GM23338 (cell line): ENCODE measurements at regions not wholly inside any gene's neighbourhood (a gene's known extent, or its start where the extent isn't known, plus 50 kb on each side); places are given as distances from the start of the nearest gene placed in this dataset.

Experiments
- ATAC-seq: fragments of 200-7000 bp; cut with Tn5 transposase; 3 replicates; pipeline ENCODE4 v1.9.1; 2020
- DNase-seq: peaks from one replicate; pipeline ENCODE4 v3.0.0-alpha.2; 2015; ENCODE audit warnings: low spot score
- H2AFZ ChIP-seq: fragments of 200-600 bp; sonication (generic); 2 replicates; pipeline ENCODE4 v1.8.0; 2016; ENCODE audit warnings: antibody characterized with exemption, mild to moderate bottlenecking, moderate library complexity
- H3F3A ChIP-seq: fragments of 200-600 bp; sonication (generic); replicated peaks from 2 replicates; pipeline ENCODE4 v1.8.0; 2017; ENCODE audit warnings: antibody characterized with exemption, mixed run types, low read depth
- H3K27ac ChIP-seq: fragments of 200-600 bp; sonication (generic); 2 replicates; pipeline ENCODE4 v1.6.1; 2016; ENCODE audit warnings: low read depth
- H3K27me3 ChIP-seq: fragments of 200-600 bp; sonication (generic); 2 replicates; pipeline ENCODE4 v1.8.0; 2016; ENCODE audit warnings: mild to moderate bottlenecking, mixed run types, moderate library complexity; ENCODE audit not compliant: insufficient read depth
- H3K36me3 ChIP-seq: fragments of 200-600 bp; sonication (generic); 2 replicates; pipeline ENCODE4 v1.8.0; 2016; ENCODE audit warnings: mild to moderate bottlenecking; ENCODE audit not compliant: insufficient read depth
- H3K4me1 ChIP-seq: fragments of 200-600 bp; sonication (generic); 2 replicates; pipeline ENCODE4 v1.8.0; 2016; ENCODE audit warnings: mild to moderate bottlenecking, moderate library complexity; ENCODE audit not compliant: insufficient read depth
- H3K4me2 ChIP-seq: fragments of 200-600 bp; sonication (generic); 2 replicates; pipeline ENCODE4 v1.7.1; 2017; ENCODE audit warnings: mixed run types
- H3K4me3 ChIP-seq: fragments of 200-600 bp; sonication (generic); 2 replicates; pipeline ENCODE4 v1.6.1; 2016; ENCODE audit warnings: mixed run types
- H3K79me2 ChIP-seq: fragments of 200-600 bp; sonication (generic); replicated peaks from 2 replicates; pipeline ENCODE4 v1.8.0; 2017; ENCODE audit warnings: mild to moderate bottlenecking; ENCODE audit not compliant: insufficient read depth
- H3K9me2 ChIP-seq: fragments of 200-600 bp; sonication (generic); 2 replicates; pipeline ENCODE4 v1.8.0; 2017; ENCODE audit not compliant: insufficient read depth
- H4K20me1 ChIP-seq: fragments of 200-600 bp; sonication (generic); replicated peaks from 2 replicates; pipeline ENCODE4 v1.8.0; 2017; ENCODE audit warnings: mild to moderate bottlenecking; ENCODE audit not compliant: insufficient read depth
- H3K27ac Mint-ChIP-seq: 2 replicates; pipeline ENCODE4 v1.8.0; 2020; ENCODE audit warnings: inconsistent platforms, mild to moderate bottlenecking, moderate library complexity, mixed read lengths
- H3K27me3 Mint-ChIP-seq: 3 replicates; pipeline ENCODE4 v1.8.0; 2022; ENCODE audit warnings: low read depth, mild to moderate bottlenecking, moderate library complexity, mixed read lengths, inconsistent platforms; ENCODE audit not compliant: insufficient read depth, poor library complexity
- H3K36me3 Mint-ChIP-seq: 3 replicates; pipeline ENCODE4 v1.8.0; 2021; ENCODE audit warnings: low read depth, mild to moderate bottlenecking, inconsistent platforms, moderate library complexity, mixed read lengths
- H3K4me1 Mint-ChIP-seq: 3 replicates; pipeline ENCODE4 v1.8.0; 2020; ENCODE audit warnings: mild to moderate bottlenecking, inconsistent platforms, mixed read lengths
- H3K4me3 Mint-ChIP-seq: 3 replicates; pipeline ENCODE4 v1.8.0; 2021; ENCODE audit warnings: moderate library complexity, mild to moderate bottlenecking, inconsistent platforms, mixed read lengths
- H3K9me3 Mint-ChIP-seq: 3 replicates; pipeline ENCODE4 v1.8.0; 2020; ENCODE audit warnings: moderate library complexity, mild to moderate bottlenecking, inconsistent platforms, mixed read lengths
- CREB1 ChIP-seq: fragments of 250-450 bp; sonication (Bioruptor Pico); IDR thresholded peaks from 2 replicates; pipeline ENCODE4 v1.5.0; 2020; ENCODE audit warnings: low read depth, mild to moderate bottlenecking, moderate library complexity
- ETS1 ChIP-seq: IDR thresholded peaks from 2 replicates; pipeline ENCODE4 v1.6.1; 2016; ENCODE audit warnings: antibody characterized with exemption
- EZH2 ChIP-seq: fragments of 200-600 bp; sonication (generic); IDR thresholded peaks from one replicate; pipeline ENCODE4 v1.8.0; 2017; ENCODE audit warnings: antibody characterized with exemption, mild to moderate bottlenecking, low read depth; ENCODE audit not compliant: unreplicated experiment
- POLR2AphosphoS5 ChIP-seq: IDR thresholded peaks from 2 replicates; pipeline ENCODE4 v1.6.1; 2016; ENCODE audit warnings: antibody characterized with exemption, low read depth
- REST ChIP-seq: IDR thresholded peaks from one replicate; pipeline ENCODE4 v1.6.1; 2018; ENCODE audit warnings: antibody characterized with exemption; ENCODE audit not compliant: unreplicated experiment
- STAT1 ChIP-seq: IDR thresholded peaks from one replicate; pipeline ENCODE4 v1.6.1; 2016; ENCODE audit warnings: antibody characterized with exemption; ENCODE audit not compliant: unreplicated experiment
- ZNF462 ChIP-seq: fragments of 250-450 bp; sonication (Bioruptor Pico); IDR thresholded peaks from 2 replicates; pipeline ENCODE4 v1.5.0; 2020; ENCODE audit warnings: mild to moderate bottlenecking, moderate library complexity

- Mint-ChIP-seq H3K4me1 (peaks cover 27% of the 10 kb centered on the region), H3K27me3 (peaks cover 4% of the 10 kb centered on the region), H3K27ac (no peak overlapping the region), H3K4me3 (no peak overlapping the region), H3K36me3 (no peaks in the 10 kb centered on the region; the same call in 2 of the 3 replicates), H3K9me3 (no peaks in the 10 kb centered on the region)
- TF ChIP-seq CREB1 (CRISPR knock-in tag), result no peak
- TF ChIP-seq EZH2, result no peak
- Histone ChIP-seq H3K4me3 (no peak overlapping the region), H3K9me2 (0 out of 2 replicates have a peak, but pooled peaks cover 2% of the 10 kb centered on the region), H3K36me3 (no peaks in the 10 kb centered on the region), H3K27ac (no peak overlapping the region), H4K20me1 (no peaks in the 10 kb centered on the region), H3K4me1 (peaks cover 9% of the 10 kb centered on the region), H3K4me2 (no peak overlapping the region), H2AFZ (no peak overlapping the region), H3F3A (no peaks in the 10 kb centered on the region), H3K79me2 (no peaks in the 10 kb centered on the region), H3K27me3 (no peaks in the 10 kb centered on the region)
- no peak for DNase-seq
- peak; percentile 54 for ATAC-seq
Observed at GRCh38 chr10:78981257-78981969, 87.4 kb upstream of the ZMIZ1 start.

GRCh38 chr10:78981970-78982281, 86.8 kb upstream of the ZMIZ1 start:
- TF ChIP-seq POLR2AphosphoS5 (no peak), REST (no peak), STAT1 (no peak), ETS1 (no peak), CREB1 (CRISPR knock-in tag) (no peak), ZNF462 (CRISPR knock-in tag) (no peak)

More at GRCh38 chr10:78981970-78982281, 86.8 kb upstream of the ZMIZ1 start:
- peak; percentile 77 for ATAC-seq
- H3K4me3 ChIP-seq, result no peak overlapping the region
- peaks cover 14% of the 10 kb centered on the region for H3K4me1 ChIP-seq
- H3K27ac ChIP-seq, result no peak overlapping the region
- no peak overlapping the region for H3K4me2 ChIP-seq
- Mint-ChIP-seq H3K27me3 (peaks cover 6% of the 10 kb centered on the region), H3K9me3 (no peaks in the 10 kb centered on the region), H3K27ac (no peak overlapping the region), H3K36me3 (no peaks in the 10 kb centered on the region; the same call in 2 of the 3 replicates), H3K4me3 (no peak overlapping the region), H3K4me1 (peaks cover 28% of the 10 kb centered on the region)
- H3K27me3 ChIP-seq, result no peaks in the 10 kb centered on the region
- 0 out of 2 replicates have a peak, but pooled peaks cover 2% of the 10 kb centered on the region for H3K9me2 ChIP-seq
- no peaks in the 10 kb centered on the region for H3K79me2 ChIP-seq
- H4K20me1 ChIP-seq, result no peaks in the 10 kb centered on the region
- H2AFZ ChIP-seq, result no peak overlapping the region
- no peak for DNase-seq
- no peaks in the 10 kb centered on the region for H3K36me3 ChIP-seq
- no peaks in the 10 kb centered on the region for H3F3A ChIP-seq
